OCI-LY1 (cell line): ENCODE measurements at regions not wholly inside any gene's neighbourhood (a gene's known extent, or its start where the extent isn't known, plus 50 kb on each side); places are given as distances from the start of the nearest gene placed in this dataset.

ENCODE experiments used
- CTCF ChIP-seq: fragments of 200-600 bp; sonication (generic), shearing (Covaris generic); IDR thresholded peaks from 2 replicates; pipeline ENCODE4 v1.5.1; 2017; ENCODE audit warnings: mild to moderate bottlenecking, antibody characterized with exemption, low read length, moderate library complexity, mixed read lengths
- EZH2 ChIP-seq: fragments of 200-600 bp; sonication (generic), shearing (Covaris generic); IDR thresholded peaks from 2 replicates; pipeline ENCODE4 v1.8.0; 2017; ENCODE audit warnings: borderline replicate concordance, mixed run types, mild to moderate bottlenecking, antibody characterized with exemption, low read length, moderate library complexity, mixed read lengths

- TF ChIP-seq CTCF (no peak), EZH2 (no peak)
Measured at GRCh38 chr12:22792138-22792537, 167.2 kb downstream of the ETNK1 start.
